ENCODE measurements at regions not wholly inside any gene's neighbourhood (a gene's known extent, or its start where the extent isn't known, plus 50 kb on each side); places are given as distances from the start of the nearest gene placed in this dataset.

GRCh38 chr9:87118594-87118993 is 171.3 kb upstream of the GAS1 start:
- DNase-seq (ENCODE audit: low read depth in 2 of 2), result no peak

GRCh38 chr9:87119328-87119881 is 172.1 kb upstream of the GAS1 start:
- DNase-seq (ENCODE audit: low read depth in 2 of 2), result no peak

- DNase-seq (ENCODE audit: low read depth in 2 of 2), result no peak
These were observed 173.3 kb upstream of the GAS1 start for GRCh38 chr9:87120610-87121009.

GRCh38 chr9:87122947-87123685 is 175.8 kb upstream of the GAS1 start:
- DNase-seq (ENCODE audit: low read depth in 2 of 2), result no peak

- no peak for DNase-seq (ENCODE audit: low read depth in 2 of 2)
These were observed 176.5 kb upstream of the GAS1 start for GRCh38 chr9:87123830-87124229.

- no peak for DNase-seq (ENCODE audit: low read depth in 2 of 2)
These were observed 178.5 kb upstream of the GAS1 start for GRCh38 chr9:87125819-87126218.

- no peak for DNase-seq (ENCODE audit: low read depth in 2 of 2)
These were observed 180.2 kb upstream of the GAS1 start for GRCh38 chr9:87127543-87127942.

GRCh38 chr9:87127978-87128614 is 180.8 kb upstream of the GAS1 start:
- DNase-seq (ENCODE audit: low read depth in 2 of 2), result no peak

- DNase-seq (ENCODE audit: low read depth in 2 of 2), result no peak
These were observed 181.7 kb upstream of the GAS1 start for GRCh38 chr9:87128844-87129493.

- no peak for DNase-seq (ENCODE audit: low read depth in 2 of 2)
These were observed 187.8 kb upstream of the GAS1 start for GRCh38 chr9:87135074-87135473.

- no peak for DNase-seq (ENCODE audit: low read depth in 2 of 2)
These were observed 190.4 kb upstream of the GAS1 start for GRCh38 chr9:87137718-87138117.

GRCh38 chr9:87138128-87139040 is 191.1 kb upstream of the GAS1 start:
- DNase-seq (ENCODE audit: low read depth in 2 of 2), result no peak

GRCh38 chr9:87139099-87139730 is 191.9 kb upstream of the GAS1 start:
- DNase-seq (ENCODE audit: low read depth in 2 of 2), result no peak

- no peak for DNase-seq (ENCODE audit: low read depth in 2 of 2)
These were observed 192.8 kb upstream of the GAS1 start for GRCh38 chr9:87140142-87140541.

- DNase-seq (ENCODE audit: low read depth in 2 of 2), result no peak
These were observed 193.4 kb upstream of the GAS1 start for GRCh38 chr9:87140605-87141109.

GRCh38 chr9:87141124-87141523 is 193.8 kb upstream of the GAS1 start:
- DNase-seq (ENCODE audit: low read depth in 2 of 2), result no peak

- no peak for DNase-seq (ENCODE audit: low read depth in 2 of 2)
These were observed 199.6 kb upstream of the GAS1 start for GRCh38 chr9:87146933-87147332.

GRCh38 chr9:87147839-87148238 is 200.5 kb upstream of the GAS1 start:
- no peak for DNase-seq (ENCODE audit: low read depth in 2 of 2)

- DNase-seq (ENCODE audit: low read depth in 2 of 2), result no peak
These were observed 201.2 kb upstream of the GAS1 start for GRCh38 chr9:87148331-87149104.

- DNase-seq (ENCODE audit: low read depth in 2 of 2), result no peak
These were observed 202.5 kb upstream of the GAS1 start for GRCh38 chr9:87149799-87150198.

All from stimulated activated CD4-positive, alpha-beta T cell treated with anti-CD3 and anti-CD28 coated beads, Interleukin-1b, Interleukin-23, amount 100 ng/mL, for 4 hours (primary cell).